ENCODE measurements at regions not wholly inside any gene's neighbourhood (a gene's known extent, or its start where the extent isn't known, plus 50 kb on each side); places are given as distances from the start of the nearest gene placed in this dataset.
"Not testable (repeated sequence)": the region's sequence is repeated elsewhere in the genome, so short reads cannot be mapped to it uniquely, and the experiment has no call there.

- no peak for FAIRE-seq
Measured at GRCh38 chr5:68680366-68680765, 413.4 kb upstream of the SLC30A5 start.

- no peak for FAIRE-seq
Measured at GRCh38 chr5:68681929-68682328, 411.9 kb upstream of the SLC30A5 start.

GRCh38 chr5:68682400-68683160 lies 411.2 kb upstream of the SLC30A5 start:
- FAIRE-seq = no peak

- no peak for FAIRE-seq
Measured at GRCh38 chr5:68683632-68684036, 410.2 kb upstream of the SLC30A5 start.

- no peak for FAIRE-seq
Measured at GRCh38 chr5:68685863-68686262, 408.0 kb upstream of the SLC30A5 start.

- no peak for FAIRE-seq
Measured at GRCh38 chr5:68688547-68688946, 405.3 kb upstream of the SLC30A5 start.

GRCh38 chr5:68689010-68689409 lies 404.8 kb upstream of the SLC30A5 start:
- no peak for FAIRE-seq

- not testable (repeated sequence) for FAIRE-seq
Measured at GRCh38 chr5:68691874-68692273, 401.9 kb upstream of the SLC30A5 start.

GRCh38 chr5:68698025-68698940 lies 395.5 kb upstream of the SLC30A5 start:
- no peak for FAIRE-seq

GRCh38 chr5:68699966-68700365 lies 393.8 kb upstream of the SLC30A5 start:
- no peak for FAIRE-seq

GRCh38 chr5:68707575-68707974 lies 386.2 kb upstream of the SLC30A5 start:
- no peak for FAIRE-seq

GRCh38 chr5:68708156-68708841 lies 385.5 kb upstream of the SLC30A5 start:
- FAIRE-seq = no peak

- no peak for FAIRE-seq
Measured at GRCh38 chr5:68708842-68709170, 385.0 kb upstream of the SLC30A5 start.

- no peak for FAIRE-seq
Measured at GRCh38 chr5:68709239-68709638, 384.6 kb upstream of the SLC30A5 start.

GRCh38 chr5:68710514-68710913 lies 383.3 kb upstream of the SLC30A5 start:
- FAIRE-seq = no peak

GRCh38 chr5:68711293-68712200 lies 382.3 kb upstream of the SLC30A5 start:
- no peak for FAIRE-seq

- FAIRE-seq = no peak
Measured at GRCh38 chr5:68714810-68715209, 379.0 kb upstream of the SLC30A5 start.

- FAIRE-seq = no peak
Measured at GRCh38 chr5:68720884-68721610, 372.8 kb upstream of the SLC30A5 start.

- FAIRE-seq = no peak
Measured at GRCh38 chr5:68722357-68722756, 371.5 kb upstream of the SLC30A5 start.

- no peak for FAIRE-seq
Measured at GRCh38 chr5:68725905-68726683, 367.7 kb upstream of the SLC30A5 start.

GRCh38 chr5:68727931-68728330 lies 365.9 kb upstream of the SLC30A5 start:
- no peak for FAIRE-seq

All from G401.6 (cell line).